PC-9 (cell line): ENCODE measurements at regions not wholly inside any gene's neighbourhood (a gene's known extent, or its start where the extent isn't known, plus 50 kb on each side); places are given as distances from the start of the nearest gene placed in this dataset.

Source experiments
- EZH2 ChIP-seq: fragments of 200-600 bp; sonication (generic); IDR thresholded peaks from 2 replicates; pipeline ENCODE4 v1.8.0; 2017; ENCODE audit warnings: antibody characterized with exemption, low read depth
- TF ChIP-seq, protein P1 (sequence below): fragments of 200-600 bp; sonication (generic); conservative IDR thresholded peaks from 2 replicates; pipeline ENCODE4 v1.6.1; 2017; ENCODE audit warnings: mixed run types, antibody characterized with exemption, mild to moderate bottlenecking, moderate library complexity

DNA sequence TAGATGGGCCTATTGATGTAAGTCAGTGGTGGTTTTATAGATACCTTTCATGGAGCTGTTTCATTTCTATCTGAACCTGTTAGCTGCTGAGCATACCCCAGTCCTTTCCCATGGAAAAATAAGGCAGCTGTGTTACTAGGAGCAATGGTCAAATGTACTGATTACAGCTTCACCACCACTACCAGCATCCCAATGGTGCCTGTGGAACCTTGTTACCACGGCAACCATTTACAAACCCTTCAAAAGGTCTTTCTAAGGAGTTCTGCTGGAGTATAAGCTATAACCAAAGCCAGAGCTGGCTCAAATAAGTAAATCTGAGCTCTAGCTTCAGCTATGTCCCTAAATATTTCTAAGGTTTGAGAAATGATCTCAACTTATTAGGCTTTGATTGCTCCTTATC is 133.4 kb upstream of the ACP3 start:
- TF ChIP-seq, protein P1, sequence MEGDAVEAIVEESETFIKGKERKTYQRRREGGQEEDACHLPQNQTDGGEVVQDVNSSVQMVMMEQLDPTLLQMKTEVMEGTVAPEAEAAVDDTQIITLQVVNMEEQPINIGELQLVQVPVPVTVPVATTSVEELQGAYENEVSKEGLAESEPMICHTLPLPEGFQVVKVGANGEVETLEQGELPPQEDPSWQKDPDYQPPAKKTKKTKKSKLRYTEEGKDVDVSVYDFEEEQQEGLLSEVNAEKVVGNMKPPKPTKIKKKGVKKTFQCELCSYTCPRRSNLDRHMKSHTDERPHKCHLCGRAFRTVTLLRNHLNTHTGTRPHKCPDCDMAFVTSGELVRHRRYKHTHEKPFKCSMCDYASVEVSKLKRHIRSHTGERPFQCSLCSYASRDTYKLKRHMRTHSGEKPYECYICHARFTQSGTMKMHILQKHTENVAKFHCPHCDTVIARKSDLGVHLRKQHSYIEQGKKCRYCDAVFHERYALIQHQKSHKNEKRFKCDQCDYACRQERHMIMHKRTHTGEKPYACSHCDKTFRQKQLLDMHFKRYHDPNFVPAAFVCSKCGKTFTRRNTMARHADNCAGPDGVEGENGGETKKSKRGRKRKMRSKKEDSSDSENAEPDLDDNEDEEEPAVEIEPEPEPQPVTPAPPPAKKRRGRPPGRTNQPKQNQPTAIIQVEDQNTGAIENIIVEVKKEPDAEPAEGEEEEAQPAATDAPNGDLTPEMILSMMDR, result no peak
- no peak for TF ChIP-seq EZH2
